ENCODE measurements at regions not wholly inside any gene's neighbourhood (a gene's known extent, or its start where the extent isn't known, plus 50 kb on each side); places are given as distances from the start of the nearest gene placed in this dataset.

DNA sequence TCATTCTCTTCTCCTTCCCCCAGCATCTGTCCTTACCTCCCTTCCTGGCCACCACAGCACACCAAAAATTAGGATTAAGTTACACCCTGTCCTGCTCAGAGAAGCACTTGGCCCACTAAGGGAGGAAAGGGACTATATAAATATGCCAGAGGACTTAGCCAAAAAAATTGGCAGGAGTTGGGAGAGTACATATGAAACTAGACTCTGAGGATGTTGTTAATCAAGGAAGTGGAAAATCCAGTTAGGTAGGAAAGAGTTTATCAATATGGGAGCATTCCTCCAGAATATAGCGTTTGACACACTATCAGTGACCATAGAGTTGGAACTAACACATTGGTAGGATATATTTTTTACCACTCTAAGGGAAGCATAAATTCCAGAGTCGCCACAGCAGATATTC, 57.3 kb upstream of the TSHZ2 start:
- TF ChIP-seq, protein P1, sequence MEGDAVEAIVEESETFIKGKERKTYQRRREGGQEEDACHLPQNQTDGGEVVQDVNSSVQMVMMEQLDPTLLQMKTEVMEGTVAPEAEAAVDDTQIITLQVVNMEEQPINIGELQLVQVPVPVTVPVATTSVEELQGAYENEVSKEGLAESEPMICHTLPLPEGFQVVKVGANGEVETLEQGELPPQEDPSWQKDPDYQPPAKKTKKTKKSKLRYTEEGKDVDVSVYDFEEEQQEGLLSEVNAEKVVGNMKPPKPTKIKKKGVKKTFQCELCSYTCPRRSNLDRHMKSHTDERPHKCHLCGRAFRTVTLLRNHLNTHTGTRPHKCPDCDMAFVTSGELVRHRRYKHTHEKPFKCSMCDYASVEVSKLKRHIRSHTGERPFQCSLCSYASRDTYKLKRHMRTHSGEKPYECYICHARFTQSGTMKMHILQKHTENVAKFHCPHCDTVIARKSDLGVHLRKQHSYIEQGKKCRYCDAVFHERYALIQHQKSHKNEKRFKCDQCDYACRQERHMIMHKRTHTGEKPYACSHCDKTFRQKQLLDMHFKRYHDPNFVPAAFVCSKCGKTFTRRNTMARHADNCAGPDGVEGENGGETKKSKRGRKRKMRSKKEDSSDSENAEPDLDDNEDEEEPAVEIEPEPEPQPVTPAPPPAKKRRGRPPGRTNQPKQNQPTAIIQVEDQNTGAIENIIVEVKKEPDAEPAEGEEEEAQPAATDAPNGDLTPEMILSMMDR (IDR thresholded peaks at IDR 0.05): no peak
- no peak for TF ChIP-seq EZH2 (IDR thresholded peaks at IDR 0.05; ENCODE audit: borderline replicate concordance, insufficient read depth, low read depth, low read length, poor library complexity, severe bottlenecking)
